GM23338 (cell line): ENCODE measurements at regions not wholly inside any gene's neighbourhood (a gene's known extent, or its start where the extent isn't known, plus 50 kb on each side); places are given as distances from the start of the nearest gene placed in this dataset.

Experiments used
- ATAC-seq: fragments of 200-7000 bp; cut with Tn5 transposase; 3 replicates; pipeline ENCODE4 v1.9.1; 2020
- DNase-seq: peaks from one replicate; pipeline ENCODE4 v3.0.0-alpha.2; 2015; ENCODE audit warnings: low spot score
- H2AFZ ChIP-seq: fragments of 200-600 bp; sonication (generic); 2 replicates; pipeline ENCODE4 v1.8.0; 2016; ENCODE audit warnings: antibody characterized with exemption, mild to moderate bottlenecking, moderate library complexity
- H3F3A ChIP-seq: fragments of 200-600 bp; sonication (generic); replicated peaks from 2 replicates; pipeline ENCODE4 v1.8.0; 2017; ENCODE audit warnings: antibody characterized with exemption, mixed run types, low read depth
- H3K27ac ChIP-seq: fragments of 200-600 bp; sonication (generic); 2 replicates; pipeline ENCODE4 v1.6.1; 2016; ENCODE audit warnings: low read depth
- H3K27me3 ChIP-seq: fragments of 200-600 bp; sonication (generic); 2 replicates; pipeline ENCODE4 v1.8.0; 2016; ENCODE audit warnings: mild to moderate bottlenecking, mixed run types, moderate library complexity; ENCODE audit not compliant: insufficient read depth
- H3K36me3 ChIP-seq: fragments of 200-600 bp; sonication (generic); 2 replicates; pipeline ENCODE4 v1.8.0; 2016; ENCODE audit warnings: mild to moderate bottlenecking; ENCODE audit not compliant: insufficient read depth
- H3K4me1 ChIP-seq: fragments of 200-600 bp; sonication (generic); 2 replicates; pipeline ENCODE4 v1.8.0; 2016; ENCODE audit warnings: mild to moderate bottlenecking, moderate library complexity; ENCODE audit not compliant: insufficient read depth
- H3K4me2 ChIP-seq: fragments of 200-600 bp; sonication (generic); 2 replicates; pipeline ENCODE4 v1.7.1; 2017; ENCODE audit warnings: mixed run types
- H3K4me3 ChIP-seq: fragments of 200-600 bp; sonication (generic); 2 replicates; pipeline ENCODE4 v1.6.1; 2016; ENCODE audit warnings: mixed run types
- H3K79me2 ChIP-seq: fragments of 200-600 bp; sonication (generic); replicated peaks from 2 replicates; pipeline ENCODE4 v1.8.0; 2017; ENCODE audit warnings: mild to moderate bottlenecking; ENCODE audit not compliant: insufficient read depth
- H3K9me2 ChIP-seq: fragments of 200-600 bp; sonication (generic); 2 replicates; pipeline ENCODE4 v1.8.0; 2017; ENCODE audit not compliant: insufficient read depth
- H4K20me1 ChIP-seq: fragments of 200-600 bp; sonication (generic); replicated peaks from 2 replicates; pipeline ENCODE4 v1.8.0; 2017; ENCODE audit warnings: mild to moderate bottlenecking; ENCODE audit not compliant: insufficient read depth
- H3K27ac Mint-ChIP-seq: 2 replicates; pipeline ENCODE4 v1.8.0; 2020; ENCODE audit warnings: inconsistent platforms, mild to moderate bottlenecking, moderate library complexity, mixed read lengths
- H3K27me3 Mint-ChIP-seq: 3 replicates; pipeline ENCODE4 v1.8.0; 2022; ENCODE audit warnings: low read depth, mild to moderate bottlenecking, moderate library complexity, mixed read lengths, inconsistent platforms; ENCODE audit not compliant: insufficient read depth, poor library complexity
- H3K36me3 Mint-ChIP-seq: 3 replicates; pipeline ENCODE4 v1.8.0; 2021; ENCODE audit warnings: low read depth, mild to moderate bottlenecking, inconsistent platforms, moderate library complexity, mixed read lengths
- H3K4me1 Mint-ChIP-seq: 3 replicates; pipeline ENCODE4 v1.8.0; 2020; ENCODE audit warnings: mild to moderate bottlenecking, inconsistent platforms, mixed read lengths
- H3K4me3 Mint-ChIP-seq: 3 replicates; pipeline ENCODE4 v1.8.0; 2021; ENCODE audit warnings: moderate library complexity, mild to moderate bottlenecking, inconsistent platforms, mixed read lengths
- H3K9me3 Mint-ChIP-seq: 3 replicates; pipeline ENCODE4 v1.8.0; 2020; ENCODE audit warnings: moderate library complexity, mild to moderate bottlenecking, inconsistent platforms, mixed read lengths
- CREB1 ChIP-seq: fragments of 250-450 bp; sonication (Bioruptor Pico); IDR thresholded peaks from 2 replicates; pipeline ENCODE4 v1.5.0; 2020; ENCODE audit warnings: low read depth, mild to moderate bottlenecking, moderate library complexity
- EZH2 ChIP-seq: fragments of 200-600 bp; sonication (generic); IDR thresholded peaks from one replicate; pipeline ENCODE4 v1.8.0; 2017; ENCODE audit warnings: antibody characterized with exemption, mild to moderate bottlenecking, low read depth; ENCODE audit not compliant: unreplicated experiment
- EZH2phosphoT487 ChIP-seq: fragments of 200-600 bp; sonication (generic); IDR thresholded peaks from one replicate; pipeline ENCODE4 v1.8.1; 2018; ENCODE audit warnings: antibody characterized with exemption; ENCODE audit not compliant: unreplicated experiment
- JUNB ChIP-seq: IDR thresholded peaks from one replicate; pipeline ENCODE4 v1.6.1; 2016; ENCODE audit warnings: antibody characterized with exemption; ENCODE audit not compliant: unreplicated experiment
- NANOG ChIP-seq: IDR thresholded peaks from 2 replicates; pipeline ENCODE4 v1.6.1; 2016; ENCODE audit warnings: antibody characterized with exemption, borderline replicate concordance
- POLR2AphosphoS5 ChIP-seq: IDR thresholded peaks from 2 replicates; pipeline ENCODE4 v1.6.1; 2016; ENCODE audit warnings: antibody characterized with exemption, low read depth
- STAT1 ChIP-seq: IDR thresholded peaks from one replicate; pipeline ENCODE4 v1.6.1; 2016; ENCODE audit warnings: antibody characterized with exemption; ENCODE audit not compliant: unreplicated experiment
- ZNF114 ChIP-seq: fragments of 250-450 bp; sonication (Bioruptor Pico); IDR thresholded peaks from 2 replicates; pipeline ENCODE4 v1.5.0; 2020; ENCODE audit warnings: mild to moderate bottlenecking, moderate library complexity
- ZNF331 ChIP-seq: fragments of 250-450 bp; sonication (Bioruptor Pico); IDR thresholded peaks from 2 replicates; pipeline ENCODE4 v1.5.0; 2020; ENCODE audit warnings: low read depth, mild to moderate bottlenecking, moderate library complexity
- TF ChIP-seq, protein P1 (sequence below): IDR thresholded peaks from 2 replicates; pipeline ENCODE4 v1.6.1; 2016; ENCODE audit warnings: antibody characterized with exemption
- TF ChIP-seq, protein P2 (sequence below): IDR thresholded peaks from one replicate; pipeline ENCODE4 v1.6.1; 2018; ENCODE audit warnings: antibody characterized with exemption; ENCODE audit not compliant: unreplicated experiment
- TF ChIP-seq, protein P3 (sequence below): fragments of 250-450 bp; sonication (Bioruptor Pico); IDR thresholded peaks from 2 replicates; pipeline ENCODE4 v1.5.0; 2020; ENCODE audit warnings: mild to moderate bottlenecking, moderate library complexity

DNA sequence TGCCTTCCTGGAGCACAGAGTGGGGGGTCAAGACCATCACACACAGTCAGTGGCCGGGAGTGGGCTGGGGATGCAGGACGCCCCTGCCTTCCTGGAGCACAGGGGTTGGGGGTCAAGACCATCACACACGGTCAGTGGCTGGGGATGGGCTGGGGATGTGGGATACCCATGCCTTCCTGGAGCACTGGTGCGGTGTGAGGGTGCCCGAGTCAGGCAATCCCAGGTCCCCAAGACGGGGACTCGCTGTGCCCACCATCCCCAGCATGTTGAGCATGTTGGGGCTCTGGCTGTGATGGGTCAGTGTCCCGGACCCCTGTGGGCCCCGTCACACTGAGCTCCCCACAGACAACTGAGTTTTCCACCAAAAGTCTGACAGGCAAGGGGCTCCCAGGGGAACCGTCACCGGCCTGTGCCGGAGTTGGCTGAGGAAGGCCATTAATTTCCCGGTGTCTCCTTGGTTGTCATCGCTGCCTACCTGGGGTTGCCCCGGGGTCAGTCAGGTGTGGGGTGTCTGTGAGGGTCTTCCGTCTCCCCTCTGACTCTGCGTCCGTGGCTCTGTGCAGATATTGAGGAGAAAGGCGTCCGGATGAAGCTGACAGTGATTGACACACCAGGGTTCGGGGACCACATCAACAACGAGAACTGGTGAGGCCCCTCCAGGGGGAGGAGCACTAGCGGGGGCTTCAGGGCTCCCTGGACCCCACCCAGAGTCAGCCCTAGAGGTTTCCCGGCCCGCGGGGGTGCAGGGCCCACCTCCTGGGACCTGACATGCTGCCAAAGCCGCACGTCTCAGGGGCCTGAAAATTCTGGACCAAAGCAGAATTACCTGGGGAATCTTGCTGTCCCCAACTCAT is 347.1 kb downstream of the SEC14L1 start:
- H3K27me3 Mint-ChIP-seq, result peaks cover 3% of the 10 kb centered on the region
- TF ChIP-seq, protein P1, sequence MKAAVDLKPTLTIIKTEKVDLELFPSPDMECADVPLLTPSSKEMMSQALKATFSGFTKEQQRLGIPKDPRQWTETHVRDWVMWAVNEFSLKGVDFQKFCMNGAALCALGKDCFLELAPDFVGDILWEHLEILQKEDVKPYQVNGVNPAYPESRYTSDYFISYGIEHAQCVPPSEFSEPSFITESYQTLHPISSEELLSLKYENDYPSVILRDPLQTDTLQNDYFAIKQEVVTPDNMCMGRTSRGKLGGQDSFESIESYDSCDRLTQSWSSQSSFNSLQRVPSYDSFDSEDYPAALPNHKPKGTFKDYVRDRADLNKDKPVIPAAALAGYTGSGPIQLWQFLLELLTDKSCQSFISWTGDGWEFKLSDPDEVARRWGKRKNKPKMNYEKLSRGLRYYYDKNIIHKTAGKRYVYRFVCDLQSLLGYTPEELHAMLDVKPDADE, result no peak
- TF ChIP-seq POLR2AphosphoS5 (no peak), ZNF114 (no peak), NANOG (no peak), EZH2phosphoT487 (no peak), STAT1 (no peak), CREB1 (no peak), EZH2 (no peak), ZNF331 (CRISPR knock-in tag) (no peak), JUNB (no peak)
- TF ChIP-seq, protein P2, sequence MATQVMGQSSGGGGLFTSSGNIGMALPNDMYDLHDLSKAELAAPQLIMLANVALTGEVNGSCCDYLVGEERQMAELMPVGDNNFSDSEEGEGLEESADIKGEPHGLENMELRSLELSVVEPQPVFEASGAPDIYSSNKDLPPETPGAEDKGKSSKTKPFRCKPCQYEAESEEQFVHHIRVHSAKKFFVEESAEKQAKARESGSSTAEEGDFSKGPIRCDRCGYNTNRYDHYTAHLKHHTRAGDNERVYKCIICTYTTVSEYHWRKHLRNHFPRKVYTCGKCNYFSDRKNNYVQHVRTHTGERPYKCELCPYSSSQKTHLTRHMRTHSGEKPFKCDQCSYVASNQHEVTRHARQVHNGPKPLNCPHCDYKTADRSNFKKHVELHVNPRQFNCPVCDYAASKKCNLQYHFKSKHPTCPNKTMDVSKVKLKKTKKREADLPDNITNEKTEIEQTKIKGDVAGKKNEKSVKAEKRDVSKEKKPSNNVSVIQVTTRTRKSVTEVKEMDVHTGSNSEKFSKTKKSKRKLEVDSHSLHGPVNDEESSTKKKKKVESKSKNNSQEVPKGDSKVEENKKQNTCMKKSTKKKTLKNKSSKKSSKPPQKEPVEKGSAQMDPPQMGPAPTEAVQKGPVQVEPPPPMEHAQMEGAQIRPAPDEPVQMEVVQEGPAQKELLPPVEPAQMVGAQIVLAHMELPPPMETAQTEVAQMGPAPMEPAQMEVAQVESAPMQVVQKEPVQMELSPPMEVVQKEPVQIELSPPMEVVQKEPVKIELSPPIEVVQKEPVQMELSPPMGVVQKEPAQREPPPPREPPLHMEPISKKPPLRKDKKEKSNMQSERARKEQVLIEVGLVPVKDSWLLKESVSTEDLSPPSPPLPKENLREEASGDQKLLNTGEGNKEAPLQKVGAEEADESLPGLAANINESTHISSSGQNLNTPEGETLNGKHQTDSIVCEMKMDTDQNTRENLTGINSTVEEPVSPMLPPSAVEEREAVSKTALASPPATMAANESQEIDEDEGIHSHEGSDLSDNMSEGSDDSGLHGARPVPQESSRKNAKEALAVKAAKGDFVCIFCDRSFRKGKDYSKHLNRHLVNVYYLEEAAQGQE, result no peak
- TF ChIP-seq, protein P3, sequence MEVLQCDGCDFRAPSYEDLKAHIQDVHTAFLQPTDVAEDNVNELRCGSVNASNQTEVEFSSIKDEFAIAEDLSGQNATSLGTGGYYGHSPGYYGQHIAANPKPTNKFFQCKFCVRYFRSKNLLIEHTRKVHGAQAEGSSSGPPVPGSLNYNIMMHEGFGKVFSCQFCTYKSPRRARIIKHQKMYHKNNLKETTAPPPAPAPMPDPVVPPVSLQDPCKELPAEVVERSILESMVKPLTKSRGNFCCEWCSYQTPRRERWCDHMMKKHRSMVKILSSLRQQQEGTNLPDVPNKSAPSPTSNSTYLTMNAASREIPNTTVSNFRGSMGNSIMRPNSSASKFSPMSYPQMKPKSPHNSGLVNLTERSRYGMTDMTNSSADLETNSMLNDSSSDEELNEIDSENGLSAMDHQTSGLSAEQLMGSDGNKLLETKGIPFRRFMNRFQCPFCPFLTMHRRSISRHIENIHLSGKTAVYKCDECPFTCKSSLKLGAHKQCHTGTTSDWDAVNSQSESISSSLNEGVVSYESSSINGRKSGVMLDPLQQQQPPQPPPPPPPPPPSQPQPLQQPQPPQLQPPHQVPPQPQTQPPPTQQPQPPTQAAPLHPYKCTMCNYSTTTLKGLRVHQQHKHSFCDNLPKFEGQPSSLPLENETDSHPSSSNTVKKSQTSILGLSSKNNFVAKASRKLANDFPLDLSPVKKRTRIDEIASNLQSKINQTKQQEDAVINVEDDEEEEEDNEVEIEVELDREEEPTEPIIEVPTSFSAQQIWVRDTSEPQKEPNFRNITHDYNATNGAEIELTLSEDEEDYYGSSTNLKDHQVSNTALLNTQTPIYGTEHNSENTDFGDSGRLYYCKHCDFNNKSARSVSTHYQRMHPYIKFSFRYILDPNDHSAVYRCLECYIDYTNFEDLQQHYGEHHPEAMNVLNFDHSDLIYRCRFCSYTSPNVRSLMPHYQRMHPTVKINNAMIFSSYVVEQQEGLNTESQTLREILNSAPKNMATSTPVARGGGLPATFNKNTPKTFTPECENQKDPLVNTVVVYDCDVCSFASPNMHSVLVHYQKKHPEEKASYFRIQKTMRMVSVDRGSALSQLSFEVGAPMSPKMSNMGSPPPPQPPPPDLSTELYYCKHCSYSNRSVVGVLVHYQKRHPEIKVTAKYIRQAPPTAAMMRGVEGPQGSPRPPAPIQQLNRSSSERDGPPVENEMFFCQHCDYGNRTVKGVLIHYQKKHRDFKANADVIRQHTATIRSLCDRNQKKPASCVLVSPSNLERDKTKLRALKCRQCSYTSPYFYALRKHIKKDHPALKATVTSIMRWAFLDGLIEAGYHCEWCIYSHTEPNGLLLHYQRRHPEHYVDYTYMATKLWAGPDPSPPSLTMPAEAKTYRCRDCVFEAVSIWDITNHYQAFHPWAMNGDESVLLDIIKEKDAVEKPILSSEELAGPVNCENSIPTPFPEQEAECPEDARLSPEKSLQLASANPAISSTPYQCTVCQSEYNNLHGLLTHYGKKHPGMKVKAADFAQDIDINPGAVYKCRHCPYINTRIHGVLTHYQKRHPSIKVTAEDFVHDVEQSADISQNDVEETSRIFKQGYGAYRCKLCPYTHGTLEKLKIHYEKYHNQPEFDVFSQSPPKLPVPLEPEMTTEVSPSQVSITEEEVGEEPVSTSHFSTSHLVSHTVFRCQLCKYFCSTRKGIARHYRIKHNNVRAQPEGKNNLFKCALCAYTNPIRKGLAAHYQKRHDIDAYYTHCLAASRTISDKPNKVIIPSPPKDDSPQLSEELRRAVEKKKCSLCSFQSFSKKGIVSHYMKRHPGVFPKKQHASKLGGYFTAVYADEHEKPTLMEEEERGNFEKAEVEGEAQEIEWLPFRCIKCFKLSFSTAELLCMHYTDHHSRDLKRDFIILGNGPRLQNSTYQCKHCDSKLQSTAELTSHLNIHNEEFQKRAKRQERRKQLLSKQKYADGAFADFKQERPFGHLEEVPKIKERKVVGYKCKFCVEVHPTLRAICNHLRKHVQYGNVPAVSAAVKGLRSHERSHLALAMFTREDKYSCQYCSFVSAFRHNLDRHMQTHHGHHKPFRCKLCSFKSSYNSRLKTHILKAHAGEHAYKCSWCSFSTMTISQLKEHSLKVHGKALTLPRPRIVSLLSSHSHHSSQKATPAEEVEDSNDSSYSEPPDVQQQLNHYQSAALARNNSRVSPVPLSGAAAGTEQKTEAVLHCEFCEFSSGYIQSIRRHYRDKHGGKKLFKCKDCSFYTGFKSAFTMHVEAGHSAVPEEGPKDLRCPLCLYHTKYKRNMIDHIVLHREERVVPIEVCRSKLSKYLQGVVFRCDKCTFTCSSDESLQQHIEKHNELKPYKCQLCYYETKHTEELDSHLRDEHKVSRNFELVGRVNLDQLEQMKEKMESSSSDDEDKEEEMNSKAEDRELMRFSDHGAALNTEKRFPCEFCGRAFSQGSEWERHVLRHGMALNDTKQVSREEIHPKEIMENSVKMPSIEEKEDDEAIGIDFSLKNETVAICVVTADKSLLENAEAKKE, result no peak
- no peaks in the 10 kb centered on the region for H3K36me3 ChIP-seq
- peaks cover 38% of the 10 kb centered on the region for H3K36me3 Mint-ChIP-seq
- no peak overlapping the region for H3K4me3 Mint-ChIP-seq
- H4K20me1 ChIP-seq, result no peaks in the 10 kb centered on the region
- no peak overlapping the region for H2AFZ ChIP-seq
- DNase-seq (no peak), ATAC-seq (no peak)
- H3K27me3 ChIP-seq, result no peaks in the 10 kb centered on the region
- no peaks in the 10 kb centered on the region for H3K4me1 Mint-ChIP-seq
- no peaks in the 10 kb centered on the region for H3F3A ChIP-seq
- peaks cover 17% of the 10 kb centered on the region for H3K79me2 ChIP-seq
- H3K4me3 ChIP-seq, result no peak overlapping the region
- no peak overlapping the region for H3K4me2 ChIP-seq
- no peaks in the 10 kb centered on the region for H3K9me2 ChIP-seq
- no peaks in the 10 kb centered on the region for H3K4me1 ChIP-seq
- H3K27ac Mint-ChIP-seq, result no peak overlapping the region
- no peak overlapping the region for H3K27ac ChIP-seq
- no peaks in the 10 kb centered on the region for H3K9me3 Mint-ChIP-seq
